ENCODE measurements at regions not wholly inside any gene's neighbourhood (a gene's known extent, or its start where the extent isn't known, plus 50 kb on each side); places are given as distances from the start of the nearest gene placed in this dataset.

DNA sequence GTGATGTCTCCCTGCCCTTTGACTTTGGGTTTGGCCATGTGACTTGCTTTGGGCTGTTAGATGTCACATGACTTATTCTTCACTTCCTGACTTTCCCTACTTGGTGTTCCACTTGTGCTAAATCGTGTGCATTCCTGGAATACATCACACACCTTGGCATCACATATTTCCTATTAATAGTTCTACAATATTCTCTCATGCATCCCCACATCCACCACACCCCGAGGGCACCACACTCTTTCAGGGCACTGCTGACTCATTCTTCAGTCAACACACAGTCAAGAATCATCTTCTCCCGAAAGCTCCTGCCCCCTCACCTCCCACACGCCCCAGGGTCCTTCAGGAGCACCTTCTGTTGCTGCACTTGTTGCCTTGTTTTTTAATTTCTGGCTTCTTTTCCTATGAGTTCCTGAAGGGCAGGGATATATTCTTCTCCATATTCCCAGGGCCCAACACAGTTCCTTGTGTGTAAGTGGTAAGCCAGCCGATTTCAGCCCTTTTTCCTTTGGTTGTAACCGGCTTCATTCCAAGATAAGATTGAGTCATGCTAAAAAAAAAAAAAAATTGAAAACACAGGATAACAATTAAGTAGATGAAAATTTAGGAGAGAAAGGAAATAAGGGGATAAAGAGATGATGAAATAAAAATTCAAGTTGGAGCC lies 341.4 kb downstream of the SLC4A3 start:
- no peaks in the 10 kb centered on the region for H3K79me2 ChIP-seq (ENCODE audit: insufficient read depth, low read length)
- no peaks in the 10 kb centered on the region for H4K20me1 ChIP-seq (ENCODE audit: insufficient read depth, low read length)
- no peak overlapping the region for H2AFZ ChIP-seq (ENCODE audit: low read length)
- ATAC-seq = no peak
- WGBS (ENCODE audit: low lambda C conversion rate) = 7% methylated on average over 6 of the region's 6 CpGs
- no peak overlapping the region for H3K4me2 ChIP-seq (ENCODE audit: low read depth, low read length)
- BruUV-seq (replicated peaks) = no TSS peak
- H3K27me3 ChIP-seq (ENCODE audit: control insufficient read depth in 1 of 2, insufficient read depth in 2 of 2, low read length in 2 of 2) = 0 out of 5 replicates have a peak, but pooled peaks cover 1 to 8% of the 10 kb centered on the region in 2 experiments
- no peak for FAIRE-seq
- no peak for TF ChIP-seq ZNF605 (CRISPR knock-in tag; IDR thresholded peaks at IDR 0.05)
- TF ChIP-seq ZNF138 (CRISPR knock-in tag; IDR thresholded peaks at IDR 0.05; ENCODE audit: low read depth) = no peak
- TF ChIP-seq, protein P1, sequence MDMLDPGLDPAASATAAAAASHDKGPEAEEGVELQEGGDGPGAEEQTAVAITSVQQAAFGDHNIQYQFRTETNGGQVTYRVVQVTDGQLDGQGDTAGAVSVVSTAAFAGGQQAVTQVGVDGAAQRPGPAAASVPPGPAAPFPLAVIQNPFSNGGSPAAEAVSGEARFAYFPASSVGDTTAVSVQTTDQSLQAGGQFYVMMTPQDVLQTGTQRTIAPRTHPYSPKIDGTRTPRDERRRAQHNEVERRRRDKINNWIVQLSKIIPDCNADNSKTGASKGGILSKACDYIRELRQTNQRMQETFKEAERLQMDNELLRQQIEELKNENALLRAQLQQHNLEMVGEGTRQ (IDR thresholded peaks at IDR 0.05; ENCODE audit: low read depth, low read length) = peak; percentile 47; the same call in 1 of the 2 replicates
- TF ChIP-seq, protein P1 (CRISPR knock-in tag; IDR thresholded peaks at IDR 0.05; ENCODE audit: borderline replicate concordance) = no peak
- TF ChIP-seq ZNF558 (CRISPR knock-in tag; IDR thresholded peaks at IDR 0.05; ENCODE audit: borderline replicate concordance) = no peak
- TF ChIP-seq RAD51 (IDR thresholded peaks at IDR 0.05; ENCODE audit: borderline replicate concordance) = peak; percentile 20; the same call in 1 of the 2 replicates
- no peak for TF ChIP-seq ZBTB38 (CRISPR knock-in tag; IDR thresholded peaks at IDR 0.05)
- no peak overlapping the region for H3K4me3 ChIP-seq (replicated peaks in 1 of 3; ENCODE audit: insufficient read depth in 1 of 3, low read depth in 2 of 3, low read length in 3 of 3)
- POLR2A ChIA-PET = no interaction called here
- intact Hi-C loops (cut with micrococcal nuclease; ENCODE audit: unreplicated experiment) (no loop called here), in situ Hi-C loops (cut with HindIII; ENCODE audit: extremely low pct_ligation_motif_present, low pct_unique_long_range_greater_than_20kb) (no loop called here)
- no peak for DNase-seq (ENCODE audit: low spot score)
- no peaks in the 10 kb centered on the region for H3K4me1 ChIP-seq (ENCODE audit: insufficient read depth, low read length)
- CTCF ChIA-PET (ENCODE audit: low intra/inter-chr PET ratio, low total read pairs) = no interaction called here
- no peak overlapping the region for H3K27ac ChIP-seq (ENCODE audit: extremely low read length, insufficient read depth, low read length)
- no peaks in the 10 kb centered on the region for H3K9me3 ChIP-seq (ENCODE audit: low read length)
- no peaks in the 10 kb centered on the region for H3K36me3 ChIP-seq (replicated peaks in 1 of 2; ENCODE audit: control insufficient read depth in 1 of 2, insufficient read depth in 2 of 2, low read length in 2 of 2)
- H3K9ac ChIP-seq (ENCODE audit: insufficient read depth, low read depth, low read length) = no peak overlapping the region
